DND-41 (cell line): ENCODE measurements at regions not wholly inside any gene's neighbourhood (a gene's known extent, or its start where the extent isn't known, plus 50 kb on each side); places are given as distances from the start of the nearest gene placed in this dataset.

Experiments
- CTCF ChIP-seq: IDR thresholded peaks from 2 replicates; pipeline ENCODE4 v1.5.1; 2012; ENCODE audit warnings: borderline replicate concordance, low read length, moderate library complexity, mild to moderate bottlenecking; ENCODE audit not compliant: poor library complexity, severe bottlenecking; ENCODE audit errors: extremely low read depth
- EZH2 ChIP-seq: IDR thresholded peaks from 3 replicates; pipeline ENCODE4 v1.6.1; 2012; ENCODE audit warnings: borderline replicate concordance, low read depth, mild to moderate bottlenecking, moderate library complexity, low read length, inconsistent platforms; ENCODE audit not compliant: severe bottlenecking

- TF ChIP-seq CTCF (no peak), EZH2 (no peak)
These were observed 392.6 kb downstream of the POM121L12 start for GRCh38 chr7:53428045-53428444.
